DMS53 (cell line): ENCODE measurements at regions not wholly inside any gene's neighbourhood (a gene's known extent, or its start where the extent isn't known, plus 50 kb on each side); places are given as distances from the start of the nearest gene placed in this dataset.
"Not testable (repeated sequence)": the region's sequence is repeated elsewhere in the genome, so short reads cannot be mapped to it uniquely, and the experiment has no call there.

ENCODE experiments used
- DNase-seq: peaks from one replicate; lab custom pipeline; 2025; lab: John Stamatoyannopoulos, UW

DNA sequence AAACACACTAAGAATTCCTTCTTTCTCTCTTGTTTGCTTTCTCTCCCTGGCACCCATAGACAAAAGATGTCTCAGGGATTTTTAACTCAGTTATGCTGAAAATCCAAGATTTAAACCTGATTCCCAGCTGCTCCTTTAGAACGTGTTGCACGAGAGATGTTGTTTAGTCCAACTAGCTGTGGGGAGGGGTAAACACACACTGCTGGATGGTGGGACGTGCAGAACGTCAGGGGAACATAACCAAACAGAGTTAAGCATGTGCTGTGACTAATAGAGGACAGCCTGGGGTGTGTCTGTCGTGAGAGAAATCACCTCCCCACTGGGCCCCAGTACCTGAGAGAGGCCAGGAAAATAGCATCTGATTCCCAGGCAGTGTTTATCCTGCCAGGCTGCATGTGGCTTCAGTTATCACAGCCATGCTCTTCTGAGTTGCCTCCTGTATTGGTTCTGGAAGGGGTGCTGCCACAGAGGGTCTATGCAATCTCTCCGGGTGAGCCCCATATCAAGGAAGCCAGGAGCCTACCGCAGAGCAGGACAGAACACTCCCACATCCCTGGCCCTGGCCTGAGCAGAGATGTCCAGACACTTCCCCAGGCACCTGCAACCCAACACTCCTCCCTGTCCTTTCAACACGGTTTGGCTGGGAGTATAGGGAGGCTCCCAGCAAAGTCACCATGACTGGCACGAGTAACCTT, 112.7 kb upstream of the EGLN3 start:
- DNase-seq = no peak

DNA sequence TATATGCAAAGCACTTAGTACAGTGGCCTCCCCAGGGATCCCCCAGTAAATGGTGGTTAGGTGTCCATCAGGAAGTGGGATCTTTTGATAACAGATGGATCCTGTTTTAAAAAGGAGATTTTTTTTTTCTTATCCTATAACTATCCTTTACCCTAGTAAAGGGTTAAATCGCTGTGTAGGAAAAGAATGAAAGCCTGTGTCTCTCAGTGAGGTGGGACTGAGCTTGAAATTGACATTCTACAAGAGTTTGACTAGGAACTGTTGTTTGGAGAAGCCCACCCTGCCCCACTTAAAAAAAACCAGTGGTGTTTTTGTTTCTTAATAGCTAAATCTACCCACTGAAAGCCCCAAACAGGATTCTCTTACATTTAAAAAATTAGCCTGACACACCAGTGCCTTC, 112.2 kb upstream of the EGLN3 start:
- DNase-seq = no peak

DNA sequence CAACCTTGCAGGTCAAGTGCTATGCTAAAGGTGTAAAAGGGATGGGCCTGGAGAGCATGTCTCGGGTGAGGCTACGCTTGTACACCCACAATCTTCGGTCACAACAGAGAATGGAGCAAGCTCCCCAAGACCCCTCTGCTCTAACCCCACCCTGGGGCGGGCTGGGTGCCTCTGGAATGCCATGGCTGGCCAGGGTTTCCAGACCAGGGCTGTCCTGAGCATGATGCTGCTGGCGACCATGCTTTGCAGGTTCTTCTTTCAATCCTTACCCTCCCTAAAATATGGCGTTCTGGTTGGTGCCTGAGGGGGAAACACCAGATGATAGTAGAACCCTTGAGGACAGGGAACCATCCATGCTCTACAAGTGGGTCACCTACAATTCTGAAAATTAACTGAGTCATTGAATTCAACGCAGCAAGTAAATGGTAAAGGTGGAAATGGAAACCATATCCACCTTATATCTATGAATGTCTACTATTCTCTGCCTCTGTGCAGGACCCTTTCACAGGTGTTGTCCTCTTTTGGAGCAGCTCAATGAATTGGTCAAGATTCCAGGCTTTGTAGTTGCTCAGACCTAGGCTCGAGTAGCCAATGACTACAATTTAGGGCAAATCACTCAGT, 111.6 kb upstream of the EGLN3 start:
- no peak for DNase-seq

DNA sequence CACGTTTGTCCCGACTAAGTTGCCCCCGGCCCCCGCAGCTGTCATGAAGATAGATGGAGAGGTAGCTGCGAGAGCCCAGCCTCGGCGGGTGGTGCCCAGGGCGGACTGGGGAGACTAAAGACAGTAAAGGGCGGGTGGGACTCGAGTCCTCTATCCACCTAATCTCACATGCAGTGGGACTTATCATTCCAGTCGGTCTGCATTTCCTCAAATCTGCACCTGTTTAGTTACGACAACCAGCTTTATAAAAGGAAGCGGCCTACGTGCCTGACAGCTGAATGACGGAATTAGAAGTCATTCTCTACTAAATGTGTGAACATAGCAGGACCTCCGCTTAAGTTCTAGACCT, 109.8 kb upstream of the EGLN3 start:
- peak; percentile 47 for DNase-seq

DNA sequence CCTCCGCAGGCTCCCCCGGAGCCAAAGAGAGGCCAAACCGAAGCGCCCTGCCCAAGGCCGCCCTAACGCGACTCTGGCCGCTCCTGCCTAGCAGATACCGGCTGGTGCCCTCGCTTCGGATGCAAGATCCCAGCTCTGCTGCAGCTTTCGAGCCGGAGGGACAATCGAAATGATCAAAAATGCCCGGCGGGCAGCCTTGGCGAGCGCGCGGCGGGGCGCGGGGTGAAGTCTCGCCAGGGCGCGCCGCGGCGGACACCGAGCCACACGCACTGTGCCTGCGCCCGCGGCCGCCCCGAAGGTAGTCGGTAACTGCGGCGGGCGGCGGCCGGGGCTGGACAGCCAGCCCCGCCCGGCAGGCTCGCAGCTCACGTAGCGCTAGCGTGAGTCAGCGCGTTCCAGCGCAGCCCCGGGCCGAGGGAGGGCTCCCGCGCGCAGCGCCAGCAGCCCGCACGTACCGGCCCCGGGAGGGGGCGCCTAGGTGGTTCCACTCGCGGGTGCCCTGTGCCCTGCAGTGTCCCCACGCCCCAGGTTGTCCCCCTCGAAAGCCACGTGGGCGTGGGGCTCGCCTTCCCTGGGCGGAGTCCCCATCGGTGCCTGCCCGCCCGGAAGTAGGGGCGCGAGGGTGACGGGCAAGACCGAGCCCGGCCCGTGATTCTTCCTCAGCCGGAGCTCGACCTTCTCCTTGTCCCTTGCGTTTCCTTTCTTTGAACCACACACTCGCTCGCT, 109.2 kb upstream of the EGLN3 start:
- DNase-seq = peak; percentile 89

DNA sequence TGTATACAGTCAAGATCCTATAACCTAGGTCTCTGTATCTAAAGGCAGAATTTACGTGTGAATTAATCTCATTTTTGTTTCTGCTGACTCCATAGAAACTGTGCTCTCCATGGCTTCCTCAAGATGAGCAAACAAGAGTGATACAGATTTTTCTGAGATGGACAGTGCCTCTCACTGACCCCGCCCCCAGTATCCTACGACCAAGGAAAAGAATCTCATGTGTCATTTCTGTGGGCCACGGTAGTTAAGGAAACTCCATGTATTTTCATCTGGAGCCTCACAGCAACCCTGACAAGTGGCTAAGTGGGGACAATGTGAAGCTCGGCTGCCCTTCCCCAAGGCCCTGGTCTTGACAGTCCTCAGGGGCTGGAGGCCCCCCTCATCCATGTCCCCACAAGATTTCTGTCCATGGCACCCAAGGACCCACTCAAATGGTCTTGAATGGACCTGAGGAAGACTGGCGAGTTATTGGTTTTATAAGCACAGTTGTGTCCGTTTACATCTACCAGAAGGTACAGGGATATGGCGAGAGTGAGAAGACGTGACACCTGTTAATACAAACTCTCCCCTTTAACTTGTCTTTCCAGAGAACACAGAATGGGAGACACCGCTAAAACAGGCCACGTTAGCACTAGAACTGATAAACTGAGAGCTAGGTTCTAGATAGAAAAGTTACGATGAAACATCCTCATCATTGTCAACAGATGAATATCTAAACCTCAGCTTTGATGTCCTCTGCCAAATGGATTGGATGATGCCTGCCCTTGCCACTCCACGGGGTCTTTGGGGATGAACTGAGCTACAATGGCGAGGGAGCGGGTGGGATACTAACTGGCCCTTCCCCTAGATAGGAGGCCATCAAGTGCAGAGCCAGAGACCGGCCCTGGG, 108.4 kb upstream of the EGLN3 start:
- DNase-seq = peak; percentile 13

DNA sequence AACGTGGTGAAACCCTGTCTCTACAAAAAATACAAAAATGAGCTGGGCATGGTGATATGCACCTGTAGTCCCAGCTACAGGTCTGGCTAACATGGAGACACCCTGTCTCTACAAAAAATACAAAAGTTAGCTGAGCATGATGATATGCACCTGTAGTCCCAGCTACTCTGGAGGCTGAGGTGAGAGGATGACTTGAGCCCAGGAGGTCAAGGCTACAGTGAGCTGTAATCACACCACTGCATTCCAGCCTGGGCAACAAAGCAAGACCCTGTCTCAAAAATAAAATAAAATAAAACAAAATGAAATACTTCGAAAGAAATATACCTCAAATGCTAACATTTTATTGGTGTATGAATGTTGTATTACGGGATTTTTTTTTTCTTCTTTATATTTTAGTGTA, 107.6 kb upstream of the EGLN3 start:
- DNase-seq = no peak

DNA sequence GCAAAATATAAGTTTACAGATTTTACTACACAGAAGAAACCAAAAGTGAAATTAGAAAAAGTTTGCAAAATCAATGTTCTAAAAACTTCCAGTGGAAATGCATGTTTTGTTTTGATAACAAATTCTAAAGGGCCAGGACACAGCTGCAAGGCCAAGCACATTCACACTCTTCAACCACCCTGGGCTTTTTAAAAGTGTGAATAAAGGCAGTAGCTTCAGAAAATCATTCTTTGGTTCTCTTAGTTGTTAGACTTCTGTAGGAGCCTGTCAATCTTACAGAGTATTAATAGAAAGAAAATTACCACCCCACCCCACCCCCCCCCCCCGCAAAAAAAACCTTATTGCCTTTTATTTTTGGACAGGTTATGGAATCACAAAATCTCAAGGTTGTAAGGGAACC, 105.2 kb upstream of the EGLN3 start:
- DNase-seq = no peak

DNA sequence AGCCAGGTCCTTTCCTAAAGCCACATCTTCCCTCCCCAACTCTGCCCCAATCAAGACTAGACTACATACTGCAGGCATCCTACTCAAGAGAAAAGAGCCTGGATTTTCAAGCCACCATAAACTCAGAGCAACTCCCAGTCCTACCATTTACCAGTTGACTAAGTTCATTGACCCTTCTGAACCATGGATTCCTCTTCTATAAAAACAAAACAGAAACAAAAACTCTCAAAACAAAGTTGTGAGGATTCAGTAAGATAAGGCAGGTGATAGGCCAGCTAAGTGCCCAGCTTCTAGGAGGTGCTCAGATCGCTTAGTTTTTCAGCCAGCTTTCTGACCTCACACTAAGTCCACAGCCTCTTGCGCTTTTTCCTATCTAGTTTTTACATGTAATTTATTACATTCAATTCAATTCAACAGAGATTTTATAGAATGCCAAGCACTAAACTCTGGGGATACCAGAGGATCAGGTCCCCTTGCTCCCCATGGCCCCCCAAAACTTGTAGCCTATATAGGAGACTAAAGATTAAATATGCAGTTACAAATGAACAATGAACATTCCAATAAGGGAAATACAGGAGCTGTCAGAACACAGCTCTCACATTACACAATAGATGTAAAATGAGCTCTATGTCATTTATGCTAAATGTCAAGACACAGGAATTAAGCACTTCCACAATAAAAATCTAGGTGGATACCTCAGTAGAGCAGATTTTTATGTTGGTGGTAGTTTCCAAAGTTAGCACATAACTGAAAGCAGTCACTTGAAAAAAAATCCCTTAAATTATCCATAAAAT, 104.5 kb upstream of the EGLN3 start:
- DNase-seq = no peak

DNA sequence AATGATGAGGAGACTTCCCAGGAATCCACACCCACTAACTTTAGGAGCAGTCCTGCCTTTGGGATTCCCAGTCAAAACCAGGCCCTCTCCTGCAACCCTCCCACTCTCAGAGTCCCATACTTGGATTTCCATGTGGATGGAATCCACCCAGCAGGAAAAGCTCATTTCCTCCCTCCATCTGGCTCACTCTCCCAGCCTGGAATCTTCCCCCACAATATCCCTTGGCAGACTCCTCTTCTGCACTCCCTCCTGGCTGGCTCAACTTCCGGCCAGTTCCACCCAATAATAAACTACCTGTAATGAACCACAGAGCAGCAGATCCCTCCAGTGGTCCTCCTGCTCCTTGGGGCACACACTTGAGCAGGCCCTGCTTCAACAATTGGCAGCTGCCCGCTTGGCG, 102.8 kb upstream of the EGLN3 start:
- no peak for DNase-seq

DNA sequence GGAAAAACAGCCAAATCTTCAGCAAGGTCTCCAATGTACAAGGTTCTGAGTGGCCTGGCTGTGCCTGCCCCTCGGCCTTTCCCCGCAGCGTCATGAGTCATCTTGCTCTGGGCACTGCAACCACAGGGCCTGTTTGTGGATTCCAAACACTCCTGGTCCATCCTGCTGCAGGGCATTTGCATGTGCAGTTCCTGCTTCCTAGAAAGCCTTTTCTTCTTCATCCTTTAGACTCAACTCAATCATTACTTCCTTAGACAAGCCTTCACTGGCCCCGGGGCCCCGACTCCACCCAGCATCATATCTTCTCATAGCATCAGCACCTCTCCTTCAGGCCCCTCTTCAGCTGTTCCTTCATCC, 101.8 kb upstream of the EGLN3 start:
- DNase-seq = peak; percentile 14

DNA sequence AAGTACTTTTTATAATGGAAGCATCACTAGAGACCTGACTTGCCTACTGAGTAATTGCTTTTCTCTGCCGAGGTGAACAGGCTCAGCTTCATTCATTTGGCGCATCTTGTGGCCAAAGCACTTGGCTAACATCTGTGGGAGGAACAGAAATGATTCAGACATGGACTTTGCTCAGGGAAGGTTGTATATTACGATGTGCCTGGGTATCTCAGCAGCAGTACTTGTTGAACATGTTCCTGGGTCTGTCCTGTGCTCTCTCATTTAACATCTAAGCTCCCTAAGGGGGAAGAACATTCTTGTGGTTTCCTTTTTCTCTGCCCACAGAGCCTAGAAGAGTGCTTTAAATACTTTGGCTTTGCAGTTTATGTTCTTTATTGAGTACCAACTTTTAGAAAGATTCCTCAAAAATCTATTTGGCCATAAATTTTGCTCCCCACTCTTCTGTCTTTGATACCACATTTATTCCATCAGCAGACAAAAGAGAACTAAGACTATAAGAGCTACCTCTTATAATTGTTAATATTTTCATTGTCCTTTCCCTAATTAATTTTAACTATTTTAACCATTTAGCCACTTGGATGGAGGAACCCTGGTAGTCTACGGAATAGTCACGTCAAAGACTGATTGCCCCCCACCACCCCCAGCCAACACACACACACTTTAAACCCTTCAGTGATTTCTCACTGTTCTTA, 101.2 kb upstream of the EGLN3 start:
- DNase-seq = peak; percentile 70

DNA sequence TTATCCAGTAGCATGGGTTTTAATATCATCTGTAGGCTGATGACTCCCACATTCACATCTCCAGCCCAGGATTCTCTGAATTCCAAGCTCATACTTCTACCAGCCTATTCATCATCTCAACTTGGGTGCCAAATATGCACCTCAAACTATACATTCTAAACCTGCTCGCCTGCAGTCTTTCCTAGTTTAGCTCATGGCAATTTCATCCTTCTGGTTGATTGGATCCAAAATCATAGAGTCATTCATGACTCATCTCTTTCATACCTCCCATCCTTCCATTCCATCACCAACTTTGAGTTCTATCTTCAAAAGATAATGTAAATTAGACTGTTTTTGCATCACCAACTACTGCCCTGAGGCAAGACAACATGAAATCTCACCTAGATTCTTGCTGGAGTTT, 99.7 kb upstream of the EGLN3 start:
- no peak for DNase-seq

DNA sequence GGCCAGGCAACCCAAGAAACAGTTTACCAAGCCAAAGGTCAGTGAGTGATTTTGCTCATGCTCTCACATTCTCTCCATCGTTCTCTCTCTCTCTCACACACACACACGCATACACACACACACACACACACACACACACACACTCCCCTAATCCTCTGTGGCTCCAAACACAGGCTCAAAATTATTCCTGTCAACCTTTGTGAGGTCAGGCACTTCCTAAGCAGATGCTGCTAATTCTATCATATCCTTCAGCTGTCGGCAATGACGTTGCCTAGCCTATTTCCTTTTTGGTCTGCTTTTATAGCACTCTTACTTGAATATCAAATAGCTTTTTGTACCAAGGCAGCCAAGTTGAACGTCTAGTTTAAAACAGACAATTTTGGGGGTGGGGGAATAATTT, 98.9 kb upstream of the EGLN3 start:
- DNase-seq = no peak

DNA sequence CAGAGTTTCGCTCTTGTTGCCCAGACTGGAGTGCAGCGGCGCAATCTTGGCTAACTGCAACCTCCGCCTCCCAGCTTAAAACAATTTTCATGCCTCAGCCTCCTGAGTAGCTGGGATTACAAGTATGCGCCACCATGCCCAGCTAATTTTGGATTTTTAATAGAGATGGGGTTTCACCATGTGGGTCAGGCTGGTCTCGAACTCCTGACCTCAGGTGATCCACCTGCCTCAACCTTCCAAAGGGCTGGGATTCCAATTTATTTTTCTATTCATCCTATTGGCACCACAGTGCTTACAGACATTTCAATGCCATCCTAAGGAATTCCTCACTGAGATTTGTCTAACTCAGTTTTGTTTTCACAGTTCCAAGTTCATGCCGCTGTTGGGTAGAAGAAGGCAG, 98.3 kb upstream of the EGLN3 start:
- not testable (repeated sequence) for DNase-seq

DNA sequence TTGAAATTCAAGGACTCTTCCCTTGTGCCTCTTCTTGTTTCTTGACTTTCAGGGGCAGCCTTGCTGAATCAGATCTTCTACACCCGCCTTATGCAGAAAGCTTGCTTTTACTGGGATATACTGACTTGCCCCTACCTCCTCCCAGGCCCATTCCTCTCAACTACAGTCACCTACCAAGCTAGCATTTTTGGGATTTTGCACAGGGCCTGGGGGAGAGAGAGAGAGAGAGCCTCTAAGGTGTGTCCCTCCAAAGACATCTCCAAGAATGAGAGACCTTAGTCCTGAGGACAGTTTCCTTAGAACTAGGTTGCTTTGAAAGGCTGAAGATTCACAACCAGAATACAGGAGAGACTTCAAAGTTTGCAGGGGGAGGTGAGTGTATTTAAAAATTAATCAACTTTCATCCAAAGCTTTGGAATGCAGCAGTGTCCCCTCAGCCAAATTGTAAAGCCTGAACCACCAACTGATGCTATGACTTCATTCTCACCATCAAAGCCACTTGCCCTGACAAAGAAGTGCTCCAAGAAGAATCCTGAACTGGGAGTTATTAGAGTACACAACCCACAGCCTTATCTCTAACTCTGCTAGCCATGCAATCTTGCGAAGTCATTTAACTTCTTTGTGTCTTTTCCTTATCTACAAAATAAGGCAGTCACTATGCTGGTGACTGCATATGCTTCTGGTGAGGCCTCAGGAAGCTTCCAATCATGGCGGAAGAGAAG, 96.1 kb upstream of the EGLN3 start:
- no peak for DNase-seq

DNA sequence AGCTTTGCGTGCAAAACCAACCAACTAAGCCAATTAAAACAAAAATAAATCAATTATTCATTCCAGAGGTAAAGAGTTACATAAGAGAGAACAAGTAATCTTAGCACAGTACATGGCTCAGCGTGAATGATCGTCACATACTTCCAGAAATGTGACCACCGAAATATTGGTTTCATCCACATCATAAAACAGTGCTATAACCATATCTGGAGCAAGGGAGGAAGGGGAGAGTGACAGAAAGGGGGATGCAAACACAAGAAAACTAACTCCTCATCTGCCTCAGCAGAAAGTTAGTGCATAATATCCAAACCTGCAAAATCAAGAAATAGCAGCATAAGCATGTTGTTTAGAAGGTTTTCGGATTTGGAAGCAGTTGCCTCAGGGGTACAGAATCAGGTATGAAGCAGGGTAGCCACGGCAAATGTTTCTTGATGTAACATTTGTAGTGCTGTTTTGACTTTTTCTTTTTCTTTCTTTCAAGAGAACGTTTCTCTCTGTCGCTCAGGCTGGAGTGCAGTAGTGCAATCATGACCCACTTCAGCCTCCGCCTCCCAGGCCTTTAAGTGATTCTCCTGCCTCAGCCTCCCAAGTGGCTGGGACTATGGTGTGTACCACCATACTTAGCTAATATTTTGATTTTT, 93.9 kb upstream of the EGLN3 start:
- DNase-seq = no peak

DNA sequence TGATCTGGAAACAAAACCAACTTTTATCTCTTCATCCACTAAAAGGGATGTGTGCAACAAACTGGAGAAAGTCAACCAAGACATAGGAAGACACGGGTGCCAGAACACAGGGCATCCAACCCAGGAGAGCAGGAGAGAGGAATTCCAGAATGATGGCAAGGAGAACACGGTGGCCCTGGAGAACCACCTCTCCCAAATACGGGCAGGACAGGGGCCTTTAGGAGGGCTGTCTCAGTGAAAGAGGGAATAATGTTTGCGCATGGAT, 93.4 kb upstream of the EGLN3 start:
- no peak for DNase-seq

DNA sequence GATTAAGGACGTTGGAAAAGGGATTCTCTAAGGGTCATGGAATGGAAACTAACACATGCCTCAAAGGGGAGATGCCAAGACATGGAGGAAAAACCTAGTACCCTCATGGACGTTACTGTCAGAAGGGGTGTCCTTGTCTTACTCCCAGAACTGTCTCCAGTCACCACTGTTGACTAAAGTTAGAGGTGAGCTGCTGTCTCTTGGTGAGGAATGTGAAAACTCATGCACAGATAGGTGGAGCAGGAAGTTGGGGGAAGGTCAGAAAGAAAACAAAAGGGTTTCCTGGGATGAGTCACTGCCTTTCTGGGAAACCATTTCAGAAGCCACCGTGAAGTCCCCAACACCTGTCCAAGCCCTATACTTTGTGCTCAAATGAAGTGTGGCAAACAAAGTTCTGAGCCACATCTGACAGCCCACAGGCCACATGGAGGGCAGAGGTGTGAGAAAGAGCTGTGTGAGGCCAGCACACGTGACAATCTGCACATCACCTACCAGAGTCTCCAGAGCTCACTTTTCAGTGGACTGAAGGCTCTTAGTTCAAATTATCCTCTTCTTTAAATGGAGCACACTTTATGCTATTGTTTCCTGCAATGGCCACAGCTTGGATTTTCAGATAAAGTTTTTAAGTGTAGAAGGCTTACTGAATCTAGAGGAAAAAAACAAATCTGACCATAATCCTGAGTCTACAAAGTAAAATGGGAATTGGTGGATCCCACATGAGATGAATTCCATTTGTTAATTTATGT, 92.9 kb upstream of the EGLN3 start:
- DNase-seq = peak; percentile 86

DNA sequence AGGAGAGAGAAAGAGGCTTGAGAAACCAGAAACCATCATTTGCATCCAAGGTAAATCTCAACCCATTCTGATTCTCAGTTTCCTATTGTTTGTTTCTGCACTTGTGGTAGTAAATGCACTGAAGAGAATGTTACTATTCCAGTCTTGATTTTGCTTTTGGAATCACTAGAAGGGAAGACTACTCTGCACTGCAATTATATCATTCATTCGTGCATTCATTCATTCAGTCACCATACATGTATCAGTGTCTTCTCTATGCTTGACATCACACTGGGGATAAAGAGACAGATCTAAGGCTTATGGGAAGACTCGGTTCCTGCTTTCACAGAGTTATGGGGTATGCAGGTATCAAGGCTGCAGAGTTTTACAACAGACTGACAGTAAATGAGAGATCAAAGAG, 90.3 kb upstream of the EGLN3 start:
- DNase-seq = no peak
